GM19351 (cell line): ENCODE measurements at regions not wholly inside any gene's neighbourhood (a gene's known extent, or its start where the extent isn't known, plus 50 kb on each side); places are given as distances from the start of the nearest gene placed in this dataset.

Source experiments
- ATAC-seq: cut with Tn5 transposase; IDR thresholded peaks from one replicate; pipeline ENCODE4 v1.9.1; 2021; ENCODE audit warnings: mild to moderate bottlenecking, moderate library complexity; ENCODE audit not compliant: unreplicated experiment

- no peak for ATAC-seq
These were observed 566.2 kb downstream of the GALR1 start for GRCh38 chr18:77815666-77816338.

- no peak for ATAC-seq
These were observed 568.7 kb downstream of the GALR1 start for GRCh38 chr18:77818328-77818727.

GRCh38 chr18:77820472-77820871 is 570.8 kb downstream of the GALR1 start:
- ATAC-seq: no peak

- ATAC-seq: no peak
These were observed 572.2 kb downstream of the GALR1 start for GRCh38 chr18:77821892-77822291.

GRCh38 chr18:77822632-77823031 is 573.0 kb downstream of the GALR1 start:
- no peak for ATAC-seq

- ATAC-seq: no peak
These were observed 584.2 kb downstream of the GALR1 start for GRCh38 chr18:77833807-77834206.

GRCh38 chr18:77851802-77852201 is 602.2 kb downstream of the GALR1 start:
- ATAC-seq: no peak

- ATAC-seq: no peak
These were observed 604.2 kb downstream of the GALR1 start for GRCh38 chr18:77853859-77854258.

GRCh38 chr18:77857678-77858655 is 608.3 kb downstream of the GALR1 start:
- ATAC-seq: no peak

GRCh38 chr18:77859634-77860033 is 610.0 kb downstream of the GALR1 start:
- no peak for ATAC-seq

- no peak for ATAC-seq
These were observed 612.6 kb downstream of the GALR1 start for GRCh38 chr18:77862066-77862757.

GRCh38 chr18:77865853-77866252 is 616.2 kb downstream of the GALR1 start:
- ATAC-seq: no peak

GRCh38 chr18:77866351-77866750 is 616.7 kb downstream of the GALR1 start:
- ATAC-seq: no peak

- no peak for ATAC-seq
These were observed 620.6 kb downstream of the GALR1 start for GRCh38 chr18:77870199-77870598.

- no peak for ATAC-seq
These were observed 621.2 kb downstream of the GALR1 start for GRCh38 chr18:77870894-77871293.

GRCh38 chr18:77872166-77872565 is 622.5 kb downstream of the GALR1 start:
- ATAC-seq: no peak

GRCh38 chr18:77876319-77876865 is 626.7 kb downstream of the GALR1 start:
- no peak for ATAC-seq

GRCh38 chr18:77879829-77880228 is 630.2 kb downstream of the GALR1 start:
- no peak for ATAC-seq

- no peak for ATAC-seq
These were observed 634.8 kb downstream of the GALR1 start for GRCh38 chr18:77884454-77884853.

GRCh38 chr18:77894060-77894459 is 644.4 kb downstream of the GALR1 start:
- ATAC-seq: no peak

- ATAC-seq: no peak
These were observed 645.6 kb downstream of the GALR1 start for GRCh38 chr18:77895250-77895649.
